Fibroblast of lung (primary cell): ENCODE measurements at regions not wholly inside any gene's neighbourhood (a gene's known extent, or its start where the extent isn't known, plus 50 kb on each side); places are given as distances from the start of the nearest gene placed in this dataset.

Experiments
- DNase-seq, 2 donors: peaks; one replicate each; pipeline versions ENCODE4 v3.0.0 to v3.0.0-alpha.2; 2010; ENCODE audit warnings: low read depth in 2 of 2
- H2AFZ ChIP-seq: 2 replicates; pipeline ENCODE4 v1.5.1; 2012; ENCODE audit warnings: low read length, control low read depth, inconsistent platforms
- H3K27ac ChIP-seq: 2 replicates; pipeline ENCODE4 v1.5.1; 2011; ENCODE audit warnings: low read length, control low read depth; ENCODE audit not compliant: insufficient read depth
- H3K27me3 ChIP-seq: 2 replicates; pipeline ENCODE4 v1.5.1; 2011; ENCODE audit warnings: mild to moderate bottlenecking, low read length; ENCODE audit not compliant: control insufficient read depth, insufficient read depth
- H3K36me3 ChIP-seq: 2 replicates; pipeline ENCODE4 v1.5.1; 2011; ENCODE audit warnings: low read length; ENCODE audit not compliant: control insufficient read depth, insufficient read depth
- H3K4me1 ChIP-seq: 2 replicates; pipeline ENCODE4 v1.5.1; 2011; ENCODE audit warnings: low read length; ENCODE audit not compliant: control insufficient read depth, insufficient read depth; ENCODE audit errors: extremely low read depth
- H3K4me2 ChIP-seq: 2 replicates; pipeline ENCODE4 v1.5.1; 2011; ENCODE audit warnings: low read length, control low read depth; ENCODE audit not compliant: insufficient read depth; ENCODE audit errors: extremely low read depth
- H3K4me3 ChIP-seq, 4 experiments: fragments of 200-600 bp in 1 of 4; sonication (generic) in 1 of 4; replicated peaks in 1 of 4; 2 replicates each; pipeline ENCODE4 v1.5.1; 2011 to 2016; ENCODE audit warnings: low read length in 4 of 4, low read depth in 3 of 4, mild to moderate bottlenecking in 3 of 4, control low read depth in 2 of 4, inconsistent platforms in 1 of 4, mixed read lengths in 1 of 4; ENCODE audit not compliant: insufficient read depth in 1 of 4; ENCODE audit errors: control extremely low read depth in 1 of 4
- H3K79me2 ChIP-seq: 2 replicates; pipeline ENCODE4 v1.5.1; 2012; ENCODE audit warnings: mild to moderate bottlenecking, low read length, inconsistent platforms; ENCODE audit not compliant: control insufficient read depth, insufficient read depth
- H3K9ac ChIP-seq: 2 replicates; pipeline ENCODE4 v1.5.1; 2011; ENCODE audit warnings: mild to moderate bottlenecking, low read length, control low read depth; ENCODE audit not compliant: insufficient read depth
- H3K9me3 ChIP-seq: 2 replicates; pipeline ENCODE4 v1.5.1; 2012; ENCODE audit warnings: low read depth, low read length; ENCODE audit not compliant: control insufficient read depth, insufficient read depth
- H4K20me1 ChIP-seq: 2 replicates; pipeline ENCODE4 v1.5.1; 2011; ENCODE audit warnings: low read length; ENCODE audit not compliant: control insufficient read depth, insufficient read depth; ENCODE audit errors: extremely low read depth
- CTCF ChIP-seq, 2 donors: IDR thresholded peaks in 1 of 2; conservative IDR thresholded peaks in 1 of 2; 1 replicate in 1 of 2; 2 replicates in 1 of 2; pipeline ENCODE4 v1.5.1; 2011 to 2012; ENCODE audit warnings: low read length in 2 of 2, control low read depth in 1 of 2, inconsistent platforms in 1 of 2, low read depth in 1 of 2, mild to moderate bottlenecking in 1 of 2
- EZH2 ChIP-seq: IDR thresholded peaks from 2 replicates; pipeline ENCODE4 v1.5.1; 2012; ENCODE audit warnings: low read length, control low read depth, mild to moderate bottlenecking; ENCODE audit errors: missing control alignments

- Histone ChIP-seq H3K4me1 (no peaks in the 10 kb centered on the region), H3K9me3 (no peaks in the 10 kb centered on the region), H2AFZ (no peak overlapping the region), H3K27ac (no peak overlapping the region), H4K20me1 (no peaks in the 10 kb centered on the region), H3K79me2 (no peaks in the 10 kb centered on the region), H3K36me3 (no peaks in the 10 kb centered on the region), H3K27me3 (no peaks in the 10 kb centered on the region), H3K4me2 (no peak overlapping the region), H3K4me3 (no peak overlapping the region), H3K9ac (no peak overlapping the region)
- TF ChIP-seq CTCF (conservative IDR thresholded peaks at IDR 0.05 in 1 of 2, IDR thresholded peaks at IDR 0.05 in 1 of 2; ENCODE audit: low read depth in 1 of 2, low read length in 2 of 2) (no peak), EZH2 (no peak)
- DNase-seq = no peak
These were observed 284.2 kb downstream of the HS3ST3B1 start for GRCh38 chr17:14585099-14585498.

GRCh38 chr17:14582996-14583395 lies 282.1 kb downstream of the HS3ST3B1 start:
- no peak overlapping the region for H2AFZ ChIP-seq
- H3K79me2 ChIP-seq = no peaks in the 10 kb centered on the region
- no peak overlapping the region for H3K27ac ChIP-seq
- no peak overlapping the region for H3K4me2 ChIP-seq
- no peak overlapping the region for H3K4me3 ChIP-seq
- H3K4me1 ChIP-seq = no peaks in the 10 kb centered on the region
- H3K9ac ChIP-seq = no peak overlapping the region
- no peaks in the 10 kb centered on the region for H3K27me3 ChIP-seq
- TF ChIP-seq CTCF (conservative IDR thresholded peaks at IDR 0.05 in 1 of 2, IDR thresholded peaks at IDR 0.05 in 1 of 2; ENCODE audit: low read depth in 1 of 2, low read length in 2 of 2) = no peak
- TF ChIP-seq EZH2 = no peak
- H4K20me1 ChIP-seq = no peaks in the 10 kb centered on the region
- DNase-seq = no peak
- no peaks in the 10 kb centered on the region for H3K36me3 ChIP-seq
- no peaks in the 10 kb centered on the region for H3K9me3 ChIP-seq

GRCh38 chr17:14581186-14581830 lies 280.4 kb downstream of the HS3ST3B1 start:
- Histone ChIP-seq H3K4me2 (no peak overlapping the region), H3K4me1 (no peaks in the 10 kb centered on the region), H3K27ac (no peak overlapping the region), H3K27me3 (no peaks in the 10 kb centered on the region), H4K20me1 (no peaks in the 10 kb centered on the region), H2AFZ (no peak overlapping the region), H3K36me3 (no peaks in the 10 kb centered on the region), H3K9me3 (no peaks in the 10 kb centered on the region), H3K9ac (no peak overlapping the region), H3K4me3 (no peak overlapping the region), H3K79me2 (no peaks in the 10 kb centered on the region)
- no peak for TF ChIP-seq CTCF (conservative IDR thresholded peaks at IDR 0.05 in 1 of 2, IDR thresholded peaks at IDR 0.05 in 1 of 2; ENCODE audit: low read depth in 1 of 2, low read length in 2 of 2)
- no peak for TF ChIP-seq EZH2
- DNase-seq = no peak
